Uterus (tissue), 2 donors: ENCODE measurements at regions not wholly inside any gene's neighbourhood (a gene's known extent, or its start where the extent isn't known, plus 50 kb on each side); places are given as distances from the start of the nearest gene placed in this dataset.

ENCODE experiments used
- POLR2A ChIP-seq, 2 donors: fragments of 450-650 bp; IDR thresholded peaks; one replicate each; pipeline ENCODE4 v1.6.1; 2016; ENCODE audit warnings: antibody characterized with exemption in 2 of 2, mild to moderate bottlenecking in 1 of 2, moderate library complexity in 1 of 2
- TF ChIP-seq, protein P1 (sequence below), 4 experiments: fragments of 200-600 bp in 2 of 4; fragments of 450-650 bp in 2 of 4; sonication (generic) in 2 of 4; IDR thresholded peaks; one replicate each; pipeline ENCODE4 v1.5.1; 2016 to 2019; ENCODE audit warnings: antibody characterized with exemption in 4 of 4, mild to moderate bottlenecking in 2 of 4, moderate library complexity in 1 of 4

DNA sequence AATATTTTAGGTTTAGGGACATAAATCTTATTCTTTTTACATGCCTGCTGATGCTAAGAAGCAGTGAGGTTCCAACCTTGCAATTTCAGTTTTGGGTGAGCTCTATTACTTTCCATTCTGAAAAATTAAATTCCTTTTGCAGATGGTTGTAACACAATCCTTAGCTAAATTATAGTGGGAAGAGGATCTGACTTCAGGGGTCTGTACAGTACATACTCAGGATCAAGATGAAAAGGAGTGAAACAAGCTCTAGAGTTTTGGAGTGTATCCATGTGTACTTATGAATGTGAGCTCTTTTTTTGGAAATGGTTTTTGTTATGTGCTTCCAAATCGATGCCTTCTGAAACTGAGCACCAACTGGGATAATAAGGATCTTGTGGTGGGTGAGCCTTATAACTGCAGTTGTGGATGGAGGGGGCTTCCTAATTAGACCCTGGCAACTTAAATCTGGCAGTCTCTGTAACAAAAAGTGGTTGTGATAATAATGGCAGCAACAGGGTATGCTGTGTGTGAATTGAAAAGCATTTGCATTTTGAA is 218.8 kb upstream of the MAP3K7 start:
- TF ChIP-seq, protein P1, sequence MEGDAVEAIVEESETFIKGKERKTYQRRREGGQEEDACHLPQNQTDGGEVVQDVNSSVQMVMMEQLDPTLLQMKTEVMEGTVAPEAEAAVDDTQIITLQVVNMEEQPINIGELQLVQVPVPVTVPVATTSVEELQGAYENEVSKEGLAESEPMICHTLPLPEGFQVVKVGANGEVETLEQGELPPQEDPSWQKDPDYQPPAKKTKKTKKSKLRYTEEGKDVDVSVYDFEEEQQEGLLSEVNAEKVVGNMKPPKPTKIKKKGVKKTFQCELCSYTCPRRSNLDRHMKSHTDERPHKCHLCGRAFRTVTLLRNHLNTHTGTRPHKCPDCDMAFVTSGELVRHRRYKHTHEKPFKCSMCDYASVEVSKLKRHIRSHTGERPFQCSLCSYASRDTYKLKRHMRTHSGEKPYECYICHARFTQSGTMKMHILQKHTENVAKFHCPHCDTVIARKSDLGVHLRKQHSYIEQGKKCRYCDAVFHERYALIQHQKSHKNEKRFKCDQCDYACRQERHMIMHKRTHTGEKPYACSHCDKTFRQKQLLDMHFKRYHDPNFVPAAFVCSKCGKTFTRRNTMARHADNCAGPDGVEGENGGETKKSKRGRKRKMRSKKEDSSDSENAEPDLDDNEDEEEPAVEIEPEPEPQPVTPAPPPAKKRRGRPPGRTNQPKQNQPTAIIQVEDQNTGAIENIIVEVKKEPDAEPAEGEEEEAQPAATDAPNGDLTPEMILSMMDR (IDR thresholded peaks at IDR 0.05): no peak
- no peak for TF ChIP-seq POLR2A (IDR thresholded peaks at IDR 0.05)
